HAP-1 (cell line): ENCODE measurements at regions not wholly inside any gene's neighbourhood (a gene's known extent, or its start where the extent isn't known, plus 50 kb on each side); places are given as distances from the start of the nearest gene placed in this dataset.

Source experiments
- DNase-seq, 2 experiments: peaks; one replicate each; pipeline ENCODE4 v3.0.0-alpha.2; 2016 to 2020; ENCODE audit warnings: low spot score in 2 of 2
- H3K27me3 ChIP-seq: fragments of 250-450 bp; sonication (Bioruptor Pico); 2 replicates; pipeline ENCODE4 v1.5.1; 2020; ENCODE audit warnings: low read depth, mild to moderate bottlenecking, moderate library complexity
- H3K36me3 ChIP-seq: fragments of 250-450 bp; sonication (Bioruptor Pico); replicated peaks from 2 replicates; pipeline ENCODE4 v1.5.1; 2020; ENCODE audit warnings: mild to moderate bottlenecking
- H3K4me1 ChIP-seq: fragments of 250-450 bp; sonication (Bioruptor Pico); 2 replicates; pipeline ENCODE4 v1.5.1; 2020; ENCODE audit warnings: mild to moderate bottlenecking
- H3K4me3 ChIP-seq: fragments of 250-450 bp; sonication (Bioruptor Pico); 2 replicates; pipeline ENCODE4 v1.5.1; 2020; ENCODE audit warnings: mild to moderate bottlenecking, moderate library complexity
- H3K9me3 ChIP-seq: fragments of 250-450 bp; sonication (Bioruptor Pico); 2 replicates; pipeline ENCODE4 v1.5.1; 2020; ENCODE audit warnings: mild to moderate bottlenecking, moderate library complexity
- in situ Hi-C: fragments of 300-500 bp; cut with MboI; formaldehyde crosslinking; loops from 3 replicates; pipeline ENCODE4 v1.14.3; 2020; ENCODE audit warnings: low sequenced_read_pairs, inconsistent platforms, mixed read lengths

- H3K9me3 ChIP-seq = no peaks in the 10 kb centered on the region
- DNase-seq = no peak
- no peak overlapping the region for H3K4me3 ChIP-seq
- no peaks in the 10 kb centered on the region for H3K27me3 ChIP-seq
- H3K36me3 ChIP-seq = no peaks in the 10 kb centered on the region
- H3K4me1 ChIP-seq = no peaks in the 10 kb centered on the region
- in situ Hi-C loops = no loop called here
Measured at GRCh38 chr9:75395336-75395735, 307.0 kb downstream of the OSTF1 start.

GRCh38 chr9:75397836-75398235, 309.5 kb downstream of the OSTF1 start:
- in situ Hi-C loops = no loop called here
- no peak for DNase-seq
- no peak overlapping the region for H3K4me3 ChIP-seq

GRCh38 chr9:75408391-75408790, 320.1 kb downstream of the OSTF1 start:
- Histone ChIP-seq H3K36me3 (no peaks in the 10 kb centered on the region), H3K4me1 (no peaks in the 10 kb centered on the region), H3K27me3 (no peaks in the 10 kb centered on the region), H3K4me3 (no peak overlapping the region), H3K9me3 (no peaks in the 10 kb centered on the region)
- no peak for DNase-seq
- in situ Hi-C loops = no loop called here

More at GRCh38 chr9:75397836-75398235, 309.5 kb downstream of the OSTF1 start:
- Histone ChIP-seq H3K4me1 (no peaks in the 10 kb centered on the region), H3K36me3 (no peaks in the 10 kb centered on the region), H3K27me3 (no peaks in the 10 kb centered on the region), H3K9me3 (no peaks in the 10 kb centered on the region)

DNA sequence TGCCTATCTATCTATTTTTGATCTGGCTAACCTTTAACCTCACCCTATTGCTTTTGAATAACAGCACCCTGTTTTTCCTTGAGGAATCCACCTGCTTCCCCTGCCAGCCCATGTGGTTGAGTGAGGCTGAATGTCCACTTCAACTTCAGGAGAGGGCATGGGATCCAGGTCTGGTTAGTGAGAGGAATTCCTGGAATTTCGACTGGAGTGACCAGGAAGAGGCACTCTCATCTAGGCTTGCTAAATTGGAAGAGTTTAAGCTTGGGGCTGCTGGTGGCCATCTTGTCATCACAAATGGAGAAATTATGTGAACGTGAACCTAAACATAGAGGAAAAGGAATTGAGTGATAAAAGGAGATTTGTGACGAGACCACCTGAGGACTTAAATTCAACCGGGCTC, 322.1 kb downstream of the OSTF1 start:
- Histone ChIP-seq H3K27me3 (no peaks in the 10 kb centered on the region), H3K36me3 (no peaks in the 10 kb centered on the region), H3K4me1 (no peaks in the 10 kb centered on the region), H3K9me3 (no peaks in the 10 kb centered on the region), H3K4me3 (no peak overlapping the region)
- no peak for DNase-seq
- in situ Hi-C loops = no loop called here

DNA sequence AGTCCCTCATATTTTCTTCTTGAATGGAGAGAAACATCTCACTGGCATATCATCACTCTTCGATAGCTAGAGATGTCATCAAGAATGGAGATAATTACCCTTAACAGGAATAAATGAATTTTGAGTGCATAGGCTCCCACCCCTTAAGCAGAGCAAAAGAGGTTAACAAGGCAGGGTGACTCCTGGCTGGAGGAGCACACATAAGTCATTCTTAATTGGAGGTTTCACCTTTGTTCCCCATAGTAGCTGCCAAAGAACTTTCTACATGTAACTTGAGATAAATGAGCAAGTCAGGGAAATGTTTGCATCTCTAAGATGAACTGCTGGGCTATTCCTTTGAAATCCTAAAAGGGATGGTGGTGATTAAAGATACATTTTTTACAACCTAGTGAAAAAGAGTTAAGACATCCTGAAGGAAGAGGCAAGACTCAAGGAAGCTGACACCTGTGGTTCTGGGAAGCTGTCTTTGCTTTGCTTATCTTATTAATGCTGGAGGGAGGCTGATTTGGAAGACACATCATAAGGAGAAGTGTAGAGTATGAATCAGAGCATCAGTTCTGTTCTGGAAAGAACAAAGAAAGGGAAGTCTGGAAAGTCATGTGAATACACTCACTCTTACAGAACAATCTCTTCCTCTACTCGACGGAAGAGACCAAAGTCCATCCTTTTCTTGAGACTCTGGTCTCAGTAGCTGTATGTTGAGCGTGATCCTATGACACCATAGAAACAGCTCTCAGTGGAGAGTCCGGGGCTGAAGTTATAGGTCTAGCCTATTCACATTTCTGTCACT, 326.3 kb downstream of the OSTF1 start:
- in situ Hi-C loops = no loop called here
- DNase-seq = no peak

DNA sequence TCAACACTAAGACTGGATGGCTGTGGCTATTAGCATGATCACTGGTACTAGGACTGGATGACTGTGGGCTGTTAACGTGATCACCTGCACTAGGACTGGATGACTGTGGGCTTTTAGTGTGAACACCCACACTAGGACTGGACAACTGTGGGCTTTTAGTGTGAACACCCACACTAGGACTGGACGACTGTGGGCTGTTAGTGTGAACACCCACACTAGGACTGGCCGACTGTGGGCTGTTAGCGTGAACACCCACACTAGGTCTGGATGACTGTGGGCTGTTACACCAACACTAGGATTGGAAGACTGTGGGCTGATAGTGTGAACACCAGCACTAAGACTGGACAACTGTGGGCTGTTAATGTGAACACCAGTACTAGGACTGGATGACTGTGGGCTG, 329.2 kb downstream of the OSTF1 start:
- Histone ChIP-seq H3K27me3 (no peaks in the 10 kb centered on the region), H3K4me1 (no peaks in the 10 kb centered on the region), H3K9me3 (no peaks in the 10 kb centered on the region), H3K36me3 (no peaks in the 10 kb centered on the region), H3K4me3 (no peak overlapping the region)
- in situ Hi-C loops = no loop called here
- DNase-seq = no peak

More for the DNA sequence above, 326.3 kb downstream of the OSTF1 start:
- no peak overlapping the region for H3K4me3 ChIP-seq
- H3K9me3 ChIP-seq = no peaks in the 10 kb centered on the region
- no peaks in the 10 kb centered on the region for H3K27me3 ChIP-seq
- no peaks in the 10 kb centered on the region for H3K4me1 ChIP-seq
- H3K36me3 ChIP-seq = no peaks in the 10 kb centered on the region

DNA sequence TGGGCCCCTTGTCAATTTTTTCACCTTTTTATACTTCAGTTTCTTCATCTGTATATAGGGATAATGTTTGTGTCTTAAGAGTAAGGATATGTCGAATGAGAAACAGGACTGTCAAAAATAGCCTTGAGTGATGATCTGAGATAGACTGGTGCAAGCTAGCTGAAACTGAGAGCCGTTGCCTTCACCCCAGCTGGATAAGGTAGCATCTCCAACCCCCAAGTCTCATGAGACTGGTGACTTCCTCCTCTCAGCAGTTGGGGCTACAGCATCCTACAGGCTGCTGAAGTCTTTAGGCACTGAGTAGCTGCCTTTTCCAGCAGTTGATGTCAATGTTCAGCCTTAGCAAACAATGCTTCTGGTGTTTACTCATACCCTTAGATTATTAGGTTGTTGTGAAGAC, 330.2 kb downstream of the OSTF1 start:
- no peak for DNase-seq
- in situ Hi-C loops = no loop called here
- no peak overlapping the region for H3K4me3 ChIP-seq
- no peaks in the 10 kb centered on the region for H3K9me3 ChIP-seq
- H3K4me1 ChIP-seq = no peaks in the 10 kb centered on the region
- no peaks in the 10 kb centered on the region for H3K36me3 ChIP-seq
- H3K27me3 ChIP-seq = no peaks in the 10 kb centered on the region

GRCh38 chr9:75422944-75423522, 334.7 kb downstream of the OSTF1 start:
- H3K36me3 ChIP-seq = no peaks in the 10 kb centered on the region
- no peak for DNase-seq
- no peaks in the 10 kb centered on the region for H3K9me3 ChIP-seq
- H3K4me3 ChIP-seq = no peak overlapping the region
- in situ Hi-C loops = no loop called here
- no peaks in the 10 kb centered on the region for H3K4me1 ChIP-seq
- H3K27me3 ChIP-seq = no peaks in the 10 kb centered on the region

DNA sequence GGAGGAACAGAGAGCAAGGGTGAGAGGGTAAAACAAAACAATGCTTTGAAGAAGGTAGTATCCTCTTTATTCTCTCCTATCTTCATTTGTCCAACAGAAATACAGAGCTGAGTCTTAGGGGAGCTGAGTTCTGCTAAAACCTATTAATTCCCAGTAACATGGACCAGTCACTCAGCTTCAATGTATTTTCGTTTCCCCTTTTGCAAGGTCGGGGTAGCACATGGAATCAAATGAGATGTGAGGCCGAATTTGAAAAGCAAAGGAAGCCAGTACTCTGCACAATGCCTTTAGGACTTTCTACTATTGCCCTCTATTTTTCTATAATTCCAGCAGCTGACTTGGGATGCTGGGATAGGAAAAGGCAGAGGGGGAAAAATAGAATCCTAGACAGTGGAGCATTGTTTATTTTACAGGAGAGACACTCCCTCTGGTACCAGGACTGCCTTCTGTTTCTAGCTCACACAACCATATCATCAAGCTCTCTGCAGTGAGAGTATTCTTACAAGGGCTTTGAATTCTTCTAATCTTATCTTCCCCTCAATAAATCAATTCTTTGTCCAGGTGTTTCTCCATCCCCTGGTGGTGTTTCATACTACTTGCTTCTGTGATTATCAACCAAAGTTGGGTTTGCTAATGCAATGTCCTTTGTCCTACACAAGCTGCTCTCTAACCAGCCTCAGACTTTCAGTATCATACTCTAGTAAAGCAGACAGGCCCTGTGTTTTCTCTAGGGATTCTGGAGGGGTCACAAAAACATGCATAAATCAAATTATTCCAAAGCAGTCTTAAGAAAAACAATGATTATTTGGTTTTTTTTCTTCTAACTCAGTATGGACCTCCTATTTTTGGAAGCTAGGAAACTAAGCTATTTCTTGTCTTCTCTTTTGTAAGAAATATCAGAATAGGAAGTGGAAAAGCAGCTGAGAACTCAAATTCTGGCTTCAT, 341.5 kb downstream of the OSTF1 start:
- no peaks in the 10 kb centered on the region for H3K9me3 ChIP-seq
- in situ Hi-C loops = no loop called here
- DNase-seq = no peak

DNA sequence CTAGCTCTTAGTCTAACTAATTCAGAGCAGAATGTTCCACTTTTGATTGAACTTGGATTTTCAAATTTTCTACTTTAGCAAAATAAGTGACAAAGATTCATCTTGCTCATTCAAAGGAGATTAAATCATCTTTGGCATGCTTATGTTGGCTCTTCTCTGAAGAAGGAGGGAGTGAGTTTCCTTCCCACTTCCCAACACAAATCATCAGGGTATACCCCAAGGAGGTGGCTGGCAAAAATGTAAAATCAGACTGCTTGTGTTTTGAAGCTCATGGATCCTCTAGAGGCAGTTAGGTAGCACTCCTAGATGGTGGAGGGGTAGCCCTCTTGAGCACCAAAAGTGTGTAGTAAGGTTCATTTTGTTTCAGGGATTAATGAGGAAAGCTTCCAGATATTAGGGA, 343.1 kb downstream of the OSTF1 start:
- Histone ChIP-seq H3K4me1 (no peaks in the 10 kb centered on the region), H3K9me3 (no peaks in the 10 kb centered on the region), H3K27me3 (no peaks in the 10 kb centered on the region), H3K4me3 (no peak overlapping the region), H3K36me3 (no peaks in the 10 kb centered on the region)
- in situ Hi-C loops = no loop called here
- DNase-seq = no peak

More for the DNA sequence above, 341.5 kb downstream of the OSTF1 start:
- Histone ChIP-seq H3K4me1 (no peaks in the 10 kb centered on the region), H3K36me3 (no peaks in the 10 kb centered on the region), H3K4me3 (no peak overlapping the region), H3K27me3 (no peaks in the 10 kb centered on the region)

DNA sequence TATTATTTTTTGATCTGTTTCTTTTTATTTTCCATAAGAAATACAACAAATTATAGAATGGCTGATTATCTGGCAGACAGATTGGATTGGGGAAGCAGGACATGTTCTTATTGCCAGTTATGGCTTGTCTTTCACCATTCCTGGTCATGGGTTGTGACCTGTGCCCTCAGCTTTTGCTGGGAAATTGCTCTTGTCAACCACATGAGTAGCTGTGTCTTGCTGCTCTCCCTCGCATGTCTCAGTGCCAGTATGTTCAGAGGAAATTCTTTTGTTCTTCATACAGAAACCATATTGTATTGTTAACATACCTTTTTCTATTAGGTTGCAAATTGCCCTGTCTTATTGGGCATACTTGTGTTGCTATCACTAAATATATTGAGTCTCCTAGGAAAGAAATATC, 344.1 kb downstream of the OSTF1 start:
- Histone ChIP-seq H3K4me1 (no peaks in the 10 kb centered on the region), H3K36me3 (no peaks in the 10 kb centered on the region), H3K9me3 (no peaks in the 10 kb centered on the region), H3K4me3 (no peak overlapping the region), H3K27me3 (no peaks in the 10 kb centered on the region)
- in situ Hi-C loops = no loop called here
- DNase-seq = no peak

- in situ Hi-C loops = no loop called here
Measured at GRCh38 chr9:75432888-75433287, 344.6 kb downstream of the OSTF1 start.

DNA sequence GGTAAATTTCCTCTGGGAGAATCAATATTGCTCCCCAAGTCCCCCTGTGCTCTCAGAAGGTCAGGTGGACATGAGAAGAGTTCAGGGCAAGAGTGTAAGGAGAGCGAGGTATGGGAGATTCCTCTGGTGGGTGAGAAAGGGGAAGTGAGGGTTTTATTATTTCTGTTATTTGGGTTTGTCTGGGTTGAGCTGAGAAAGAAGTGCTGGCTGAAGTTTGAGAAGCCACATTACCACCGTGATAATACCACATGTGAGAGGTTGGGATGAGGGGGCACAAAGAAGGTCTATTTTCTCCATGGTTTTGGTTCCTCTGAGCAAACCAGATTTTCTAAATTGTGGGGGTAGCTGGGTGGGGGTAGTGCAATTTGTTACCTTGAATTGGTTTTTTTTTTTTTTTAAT, 350.4 kb downstream of the OSTF1 start:
- no peak for DNase-seq
- no peaks in the 10 kb centered on the region for H3K9me3 ChIP-seq
- H3K4me3 ChIP-seq = no peak overlapping the region
- no peaks in the 10 kb centered on the region for H3K27me3 ChIP-seq
- H3K36me3 ChIP-seq = no peaks in the 10 kb centered on the region
- in situ Hi-C loops = no loop called here
- H3K4me1 ChIP-seq = no peaks in the 10 kb centered on the region

More at GRCh38 chr9:75432888-75433287, 344.6 kb downstream of the OSTF1 start:
- Histone ChIP-seq H3K36me3 (no peaks in the 10 kb centered on the region), H3K4me3 (no peak overlapping the region), H3K9me3 (no peaks in the 10 kb centered on the region), H3K4me1 (no peaks in the 10 kb centered on the region), H3K27me3 (no peaks in the 10 kb centered on the region)
- no peak for DNase-seq

DNA sequence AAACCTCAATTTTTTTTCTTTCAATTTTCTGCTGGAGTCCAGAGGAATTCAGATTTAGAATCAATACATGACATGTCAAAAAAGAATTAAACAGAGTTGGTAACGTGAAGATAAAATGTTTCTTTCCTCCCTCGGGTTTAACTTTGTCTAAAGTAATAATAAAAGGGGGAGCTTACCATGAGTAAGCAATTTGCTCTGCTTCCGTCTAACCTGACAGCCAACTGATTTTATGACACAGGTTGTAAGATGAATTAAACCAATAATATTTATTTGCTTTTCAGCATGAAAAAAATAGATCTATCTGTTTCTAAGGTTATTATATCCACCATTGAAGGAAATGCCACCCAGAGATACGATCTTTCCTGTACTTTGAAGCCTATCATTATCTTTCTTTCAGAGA, 352.6 kb downstream of the OSTF1 start:
- in situ Hi-C loops = no loop called here
- H3K36me3 ChIP-seq = no peaks in the 10 kb centered on the region
- H3K9me3 ChIP-seq = no peaks in the 10 kb centered on the region
- no peaks in the 10 kb centered on the region for H3K27me3 ChIP-seq
- H3K4me3 ChIP-seq = no peak overlapping the region
- no peak for DNase-seq
- no peaks in the 10 kb centered on the region for H3K4me1 ChIP-seq
